Endothelial cell of umbilical vein (primary cell): ENCODE measurements at regions not wholly inside any gene's neighbourhood (a gene's known extent, or its start where the extent isn't known, plus 50 kb on each side); places are given as distances from the start of the nearest gene placed in this dataset.
"Not testable (repeated sequence)": the region's sequence is repeated elsewhere in the genome, so short reads cannot be mapped to it uniquely, and the experiment has no call there.

Experiments used
- EZH2 ChIP-seq: IDR thresholded peaks from 2 replicates; pipeline ENCODE4 v1.6.1; 2012; ENCODE audit warnings: borderline replicate concordance, low read depth, mild to moderate bottlenecking, moderate library complexity, low read length, inconsistent platforms; ENCODE audit not compliant: severe bottlenecking
- FOS ChIP-seq: IDR thresholded peaks from 2 replicates; pipeline ENCODE4 v1.6.1; 2011; ENCODE audit warnings: mild to moderate bottlenecking, low read length, moderate library complexity, borderline replicate concordance; ENCODE audit not compliant: insufficient read depth
- GATA2 ChIP-seq: IDR thresholded peaks from 2 replicates; pipeline ENCODE4 v1.7.0; 2011; ENCODE audit warnings: low read depth, mild to moderate bottlenecking, moderate library complexity, mixed read lengths, low read length; ENCODE audit not compliant: insufficient read length, insufficient read depth
- JUN ChIP-seq: IDR thresholded peaks from 2 replicates; pipeline ENCODE4 v1.6.1; 2011; ENCODE audit warnings: borderline replicate concordance, low read depth; ENCODE audit not compliant: insufficient read length, insufficient read depth
- MYC ChIP-seq: IDR thresholded peaks from one replicate; pipeline ENCODE4 v1.6.1; 2011; ENCODE audit warnings: mild to moderate bottlenecking, low read depth, low read length
- POLR2A ChIP-seq: IDR thresholded peaks from 2 replicates; pipeline ENCODE4 v1.6.1; 2012; ENCODE audit warnings: low read depth, mild to moderate bottlenecking, control low read depth, low read length
- POLR2AphosphoS5 ChIP-seq: IDR thresholded peaks from 2 replicates; pipeline ENCODE4 v1.6.1; 2012; ENCODE audit warnings: low read depth, mild to moderate bottlenecking, control low read depth, low read length, moderate library complexity; ENCODE audit not compliant: insufficient read depth
- TF ChIP-seq, protein P1 (sequence below), 2 donors: IDR thresholded peaks; 1 replicate in 1 of 2; 2 replicates in 1 of 2; pipeline ENCODE4 v1.5.1; 2011; ENCODE audit warnings: low read length in 2 of 2, mild to moderate bottlenecking in 2 of 2, moderate library complexity in 2 of 2, control low read depth in 1 of 2, inconsistent platforms in 1 of 2, low read depth in 1 of 2; ENCODE audit not compliant: insufficient read depth in 1 of 2; ENCODE audit errors: extremely low read depth in 1 of 2
- TF ChIP-seq, protein P2 (sequence below): IDR thresholded peaks from 2 replicates; pipeline ENCODE4 v1.6.1; 2011; ENCODE audit not compliant: insufficient read depth, insufficient read length

DNA sequence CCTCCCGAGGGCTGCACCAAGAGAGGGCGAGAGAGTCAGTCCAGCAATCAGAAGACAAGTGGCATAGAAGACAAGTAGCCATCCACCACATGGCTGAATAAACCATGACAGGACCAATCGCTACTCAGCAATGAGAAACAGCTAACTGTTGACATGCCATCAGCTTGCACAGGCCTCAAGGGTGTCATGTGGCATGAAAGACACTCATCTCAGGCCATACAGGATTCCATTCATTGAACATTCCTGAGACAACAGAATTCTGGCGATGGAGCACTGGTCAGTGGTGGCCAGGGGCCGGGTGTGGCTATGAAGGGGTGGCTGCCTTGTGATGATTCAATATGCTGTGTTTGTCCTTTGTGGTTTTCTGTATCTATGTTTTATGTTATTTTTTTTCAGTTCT is 182.0 kb downstream of the ADRA2C start:
- TF ChIP-seq, protein P1, sequence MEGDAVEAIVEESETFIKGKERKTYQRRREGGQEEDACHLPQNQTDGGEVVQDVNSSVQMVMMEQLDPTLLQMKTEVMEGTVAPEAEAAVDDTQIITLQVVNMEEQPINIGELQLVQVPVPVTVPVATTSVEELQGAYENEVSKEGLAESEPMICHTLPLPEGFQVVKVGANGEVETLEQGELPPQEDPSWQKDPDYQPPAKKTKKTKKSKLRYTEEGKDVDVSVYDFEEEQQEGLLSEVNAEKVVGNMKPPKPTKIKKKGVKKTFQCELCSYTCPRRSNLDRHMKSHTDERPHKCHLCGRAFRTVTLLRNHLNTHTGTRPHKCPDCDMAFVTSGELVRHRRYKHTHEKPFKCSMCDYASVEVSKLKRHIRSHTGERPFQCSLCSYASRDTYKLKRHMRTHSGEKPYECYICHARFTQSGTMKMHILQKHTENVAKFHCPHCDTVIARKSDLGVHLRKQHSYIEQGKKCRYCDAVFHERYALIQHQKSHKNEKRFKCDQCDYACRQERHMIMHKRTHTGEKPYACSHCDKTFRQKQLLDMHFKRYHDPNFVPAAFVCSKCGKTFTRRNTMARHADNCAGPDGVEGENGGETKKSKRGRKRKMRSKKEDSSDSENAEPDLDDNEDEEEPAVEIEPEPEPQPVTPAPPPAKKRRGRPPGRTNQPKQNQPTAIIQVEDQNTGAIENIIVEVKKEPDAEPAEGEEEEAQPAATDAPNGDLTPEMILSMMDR (IDR thresholded peaks at IDR 0.05; ENCODE audit: extremely low read depth in 1 of 2, insufficient read depth in 1 of 2, low read depth in 1 of 2, low read length in 2 of 2), result not testable (repeated sequence)
- TF ChIP-seq EZH2, POLR2AphosphoS5, POLR2A, MYC, FOS, GATA2, JUN: not testable (repeated sequence)
- TF ChIP-seq, protein P2, sequence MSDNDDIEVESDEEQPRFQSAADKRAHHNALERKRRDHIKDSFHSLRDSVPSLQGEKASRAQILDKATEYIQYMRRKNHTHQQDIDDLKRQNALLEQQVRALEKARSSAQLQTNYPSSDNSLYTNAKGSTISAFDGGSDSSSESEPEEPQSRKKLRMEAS, result not testable (repeated sequence)
